Nephron (organoid): ENCODE measurements at regions not wholly inside any gene's neighbourhood (a gene's known extent, or its start where the extent isn't known, plus 50 kb on each side); places are given as distances from the start of the nearest gene placed in this dataset.

Source experiments
- H3K27ac Mint-ChIP-seq, 3 experiments: 2 replicates each; pipeline ENCODE4 v1.8.0; 2020; ENCODE audit warnings: mixed read lengths in 3 of 3, mild to moderate bottlenecking in 2 of 3, moderate library complexity in 1 of 3
- H3K27me3 Mint-ChIP-seq: 2 replicates; pipeline ENCODE4 v1.8.0; 2021; ENCODE audit warnings: low read depth, mild to moderate bottlenecking, moderate library complexity, mixed read lengths
- H3K36me3 Mint-ChIP-seq: 2 replicates; pipeline ENCODE4 v1.8.0; 2020; ENCODE audit warnings: low read depth, mixed read lengths
- H3K4me1 Mint-ChIP-seq: 2 replicates; pipeline ENCODE4 v1.8.0; 2020; ENCODE audit warnings: mixed read lengths
- H3K4me3 Mint-ChIP-seq, 3 experiments: 2 replicates each; pipeline ENCODE4 v1.8.0; 2020; ENCODE audit warnings: mild to moderate bottlenecking in 3 of 3, mixed read lengths in 3 of 3, moderate library complexity in 2 of 3
- H3K9me3 Mint-ChIP-seq: 2 replicates; pipeline ENCODE4 v1.8.0; 2020; ENCODE audit warnings: mixed read lengths
- CTCF ChIP-seq, 3 experiments: fragments of 200-600 bp; sonication (generic); IDR thresholded peaks; one replicate each; pipeline ENCODE4 v1.5.0; 2021; ENCODE audit warnings: antibody characterized with exemption in 3 of 3; ENCODE audit not compliant: unreplicated experiment in 3 of 3

GRCh38 chr6:78551361-78551760 lies 316.0 kb upstream of the IRAK1BP1 start:
- Mint-ChIP-seq H3K4me1 (no peaks in the 10 kb centered on the region), H3K27ac (no peak overlapping the region), H3K9me3 (peaks cover 22% of the 10 kb centered on the region), H3K36me3 (no peaks in the 10 kb centered on the region), H3K27me3 (no peaks in the 10 kb centered on the region), H3K4me3 (no peak overlapping the region)
- no peak for TF ChIP-seq CTCF (IDR thresholded peaks at IDR 0.05; ENCODE audit: unreplicated experiment in 3 of 3)

- no peaks in the 10 kb centered on the region for H3K36me3 Mint-ChIP-seq
- no peaks in the 10 kb centered on the region for H3K4me1 Mint-ChIP-seq
- no peaks in the 10 kb centered on the region for H3K27me3 Mint-ChIP-seq
- H3K27ac Mint-ChIP-seq: no peak overlapping the region
- peaks cover 29% of the 10 kb centered on the region for H3K9me3 Mint-ChIP-seq
- no peak for TF ChIP-seq CTCF (IDR thresholded peaks at IDR 0.05; ENCODE audit: unreplicated experiment in 3 of 3)
- H3K4me3 Mint-ChIP-seq: no peak overlapping the region
These were observed 314.9 kb upstream of the IRAK1BP1 start for GRCh38 chr6:78552435-78552834.

GRCh38 chr6:78554341-78554740 lies 313.0 kb upstream of the IRAK1BP1 start:
- Mint-ChIP-seq H3K4me1 (no peaks in the 10 kb centered on the region), H3K27me3 (no peaks in the 10 kb centered on the region), H3K9me3 (peaks cover 36% of the 10 kb centered on the region), H3K4me3 (no peak overlapping the region), H3K36me3 (no peaks in the 10 kb centered on the region), H3K27ac (no peak overlapping the region)
- no peak for TF ChIP-seq CTCF (IDR thresholded peaks at IDR 0.05; ENCODE audit: unreplicated experiment in 3 of 3)

- TF ChIP-seq CTCF (IDR thresholded peaks at IDR 0.05; ENCODE audit: unreplicated experiment in 3 of 3): no peak
- Mint-ChIP-seq H3K27me3 (no peaks in the 10 kb centered on the region), H3K4me3 (no peak overlapping the region), H3K9me3 (peaks cover 27% of the 10 kb centered on the region), H3K27ac (no peak overlapping the region), H3K36me3 (no peaks in the 10 kb centered on the region), H3K4me1 (no peaks in the 10 kb centered on the region)
These were observed 308.3 kb upstream of the IRAK1BP1 start for GRCh38 chr6:78559056-78559455.

GRCh38 chr6:78561015-78561414 lies 306.3 kb upstream of the IRAK1BP1 start:
- Mint-ChIP-seq H3K9me3 (peaks cover 14% of the 10 kb centered on the region), H3K4me3 (no peak overlapping the region), H3K27me3 (no peaks in the 10 kb centered on the region), H3K36me3 (no peaks in the 10 kb centered on the region), H3K27ac (no peak overlapping the region), H3K4me1 (no peaks in the 10 kb centered on the region)
- TF ChIP-seq CTCF (IDR thresholded peaks at IDR 0.05; ENCODE audit: unreplicated experiment in 3 of 3): no peak

- no peaks in the 10 kb centered on the region for H3K36me3 Mint-ChIP-seq
- H3K27ac Mint-ChIP-seq: no peak overlapping the region
- no peaks in the 10 kb centered on the region for H3K27me3 Mint-ChIP-seq
- no peaks in the 10 kb centered on the region for H3K4me1 Mint-ChIP-seq
- no peak for TF ChIP-seq CTCF (IDR thresholded peaks at IDR 0.05; ENCODE audit: unreplicated experiment in 3 of 3)
- H3K9me3 Mint-ChIP-seq: peaks cover 13% of the 10 kb centered on the region
- H3K4me3 Mint-ChIP-seq: no peak overlapping the region
These were observed 301.4 kb upstream of the IRAK1BP1 start for GRCh38 chr6:78565997-78566396.
